HUES64 (cell line): ENCODE measurements at regions not wholly inside any gene's neighbourhood (a gene's known extent, or its start where the extent isn't known, plus 50 kb on each side); places are given as distances from the start of the nearest gene placed in this dataset.

Experiments used
- H3K27ac ChIP-seq: 2 replicates; pipeline ENCODE4 v1.7.0; 2013; ENCODE audit warnings: low read depth, low read length, inconsistent platforms
- H3K27me3 ChIP-seq: 2 replicates; pipeline ENCODE4 v1.6.1; 2013; ENCODE audit warnings: mild to moderate bottlenecking, low read length; ENCODE audit not compliant: insufficient read depth
- H3K36me3 ChIP-seq: 2 replicates; pipeline ENCODE4 v1.6.1; 2013; ENCODE audit warnings: mild to moderate bottlenecking, low read length; ENCODE audit not compliant: insufficient read depth
- H3K4me1 ChIP-seq: 2 replicates; pipeline ENCODE4 v1.6.1; 2013; ENCODE audit warnings: mild to moderate bottlenecking, low read length, moderate library complexity; ENCODE audit not compliant: insufficient read depth
- H3K4me3 ChIP-seq: 2 replicates; pipeline ENCODE4 v1.5.1; 2013; ENCODE audit warnings: mild to moderate bottlenecking, low read length, moderate library complexity
- H3K9ac ChIP-seq: 2 replicates; pipeline ENCODE4 v1.6.1; 2013; ENCODE audit warnings: mild to moderate bottlenecking, low read depth, low read length
- H3K9me3 ChIP-seq: 2 replicates; pipeline ENCODE4 v1.6.1; 2013; ENCODE audit warnings: low read depth, low read length; ENCODE audit not compliant: insufficient read depth
- WGBS: fragments of 150-250, 120-280 bp; methylation state at CpG from one replicate; pipeline ENCODE4 v1.1.7; 2013; ENCODE audit warnings: missing lambda C conversion rate; 5-methylcytosine and 5-hydroxymethylcytosine counted together

GRCh38 chr5:44900273-44900954 is 91.7 kb downstream of the MRPS30 start:
- Histone ChIP-seq H3K27me3 (no peaks in the 10 kb centered on the region), H3K27ac (no peak overlapping the region), H3K9me3 (no peaks in the 10 kb centered on the region), H3K4me1 (no peaks in the 10 kb centered on the region), H3K36me3 (no peaks in the 10 kb centered on the region), H3K9ac (no peak overlapping the region), H3K4me3 (no peak overlapping the region)

GRCh38 chr5:44907396-44907795 is 98.6 kb downstream of the MRPS30 start:
- WGBS, result 86% methylated on average over 4 of the region's 5 CpGs
- H3K27me3 ChIP-seq, result no peaks in the 10 kb centered on the region
- no peak overlapping the region for H3K9ac ChIP-seq
- no peak overlapping the region for H3K27ac ChIP-seq
- 0 out of 2 replicates have a peak, but pooled peaks cover under 1% of the 10 kb centered on the region for H3K9me3 ChIP-seq
- no peak overlapping the region for H3K4me3 ChIP-seq
- peaks cover 7% of the 10 kb centered on the region for H3K4me1 ChIP-seq
- no peaks in the 10 kb centered on the region for H3K36me3 ChIP-seq

GRCh38 chr5:44909004-44909403 is 100.3 kb downstream of the MRPS30 start:
- H3K4me1 ChIP-seq, result peaks cover 7% of the 10 kb centered on the region
- H3K9ac ChIP-seq, result no peak overlapping the region
- H3K4me3 ChIP-seq, result no peak overlapping the region
- 0 out of 2 replicates have a peak, but pooled peaks cover 4% of the 10 kb centered on the region for H3K9me3 ChIP-seq
- no peak overlapping the region for H3K27ac ChIP-seq
- H3K27me3 ChIP-seq, result no peaks in the 10 kb centered on the region
- no CpG with 5 or more reads among the region's 1 CpG for WGBS
- H3K36me3 ChIP-seq, result no peaks in the 10 kb centered on the region

- Histone ChIP-seq H3K4me3 (no peak overlapping the region), H3K9ac (no peak overlapping the region), H3K4me1 (peaks cover 13% of the 10 kb centered on the region), H3K9me3 (0 out of 2 replicates have a peak, but pooled peaks cover 4% of the 10 kb centered on the region), H3K36me3 (no peaks in the 10 kb centered on the region), H3K27ac (peak overlapping the region; percentile 38; the same call in 1 of the 2 replicates), H3K27me3 (no peaks in the 10 kb centered on the region)
- WGBS, result 37% methylated on average over 1 of the region's 1 CpG
These were observed 102.8 kb downstream of the MRPS30 start for GRCh38 chr5:44911501-44911900.

- 97% methylated on average over 2 of the region's 2 CpGs for WGBS
- H3K36me3 ChIP-seq, result no peaks in the 10 kb centered on the region
- no peak overlapping the region for H3K9ac ChIP-seq
- H3K4me3 ChIP-seq, result no peak overlapping the region
- peaks cover 13% of the 10 kb centered on the region for H3K4me1 ChIP-seq
- H3K27ac ChIP-seq, result no peak overlapping the region
- H3K27me3 ChIP-seq, result no peaks in the 10 kb centered on the region
- H3K9me3 ChIP-seq, result 0 out of 2 replicates have a peak, but pooled peaks cover 4% of the 10 kb centered on the region
These were observed 105.5 kb downstream of the MRPS30 start for GRCh38 chr5:44914221-44914620.

GRCh38 chr5:44919560-44919959 is 110.8 kb downstream of the MRPS30 start:
- 91% methylated on average over 1 of the region's 1 CpG for WGBS
- Histone ChIP-seq H3K36me3 (no peaks in the 10 kb centered on the region), H3K27ac (no peak overlapping the region)

GRCh38 chr5:44927115-44927733 is 118.5 kb downstream of the MRPS30 start:
- Histone ChIP-seq H3K9me3 (no peaks in the 10 kb centered on the region), H3K4me1 (peaks cover 6% of the 10 kb centered on the region; the same call in 1 of the 2 replicates), H3K27me3 (no peaks in the 10 kb centered on the region), H3K9ac (no peak overlapping the region), H3K36me3 (no peaks in the 10 kb centered on the region), H3K4me3 (no peak overlapping the region), H3K27ac (no peak overlapping the region)
- WGBS, result 97% methylated on average over 3 of the region's 3 CpGs

More at GRCh38 chr5:44919560-44919959, 110.8 kb downstream of the MRPS30 start:
- no peaks in the 10 kb centered on the region for H3K9me3 ChIP-seq
- H3K4me1 ChIP-seq, result 0 out of 2 replicates have a peak, but pooled peaks cover 6% of the 10 kb centered on the region
- H3K4me3 ChIP-seq, result no peak overlapping the region
- H3K9ac ChIP-seq, result no peak overlapping the region
- H3K27me3 ChIP-seq, result no peaks in the 10 kb centered on the region

GRCh38 chr5:44932922-44933585 is 124.3 kb downstream of the MRPS30 start:
- WGBS, result 87% methylated on average over 1 of the region's 3 CpGs

GRCh38 chr5:44933686-44934085 is 124.9 kb downstream of the MRPS30 start:
- H3K27me3 ChIP-seq, result no peaks in the 10 kb centered on the region
- no peaks in the 10 kb centered on the region for H3K36me3 ChIP-seq
- H3K9ac ChIP-seq, result no peak overlapping the region
- H3K9me3 ChIP-seq, result no peaks in the 10 kb centered on the region
- WGBS, result no CpG with 5 or more reads among the region's 3 CpGs
- no peak overlapping the region for H3K4me3 ChIP-seq
- no peak overlapping the region for H3K27ac ChIP-seq
- no peaks in the 10 kb centered on the region for H3K4me1 ChIP-seq

More at GRCh38 chr5:44932922-44933585, 124.3 kb downstream of the MRPS30 start:
- Histone ChIP-seq H3K4me1 (no peaks in the 10 kb centered on the region), H3K9ac (no peak overlapping the region), H3K27ac (no peak overlapping the region), H3K9me3 (no peaks in the 10 kb centered on the region), H3K4me3 (no peak overlapping the region), H3K36me3 (no peaks in the 10 kb centered on the region), H3K27me3 (no peaks in the 10 kb centered on the region)

GRCh38 chr5:44935262-44935661 is 126.5 kb downstream of the MRPS30 start:
- Histone ChIP-seq H3K4me3 (no peak overlapping the region), H3K9me3 (no peaks in the 10 kb centered on the region), H3K4me1 (no peaks in the 10 kb centered on the region), H3K9ac (no peak overlapping the region), H3K27ac (no peak overlapping the region), H3K36me3 (no peaks in the 10 kb centered on the region), H3K27me3 (no peaks in the 10 kb centered on the region)
- 92% methylated on average over 1 of the region's 1 CpG for WGBS

- WGBS, result 97% methylated on average over 2 of the region's 2 CpGs
- H3K9ac ChIP-seq, result no peak overlapping the region
- no peaks in the 10 kb centered on the region for H3K27me3 ChIP-seq
- H3K4me3 ChIP-seq, result no peak overlapping the region
- H3K27ac ChIP-seq, result no peak overlapping the region
- H3K9me3 ChIP-seq, result no peaks in the 10 kb centered on the region
- H3K4me1 ChIP-seq, result no peaks in the 10 kb centered on the region; the same call in 1 of the 2 replicates
- no peaks in the 10 kb centered on the region for H3K36me3 ChIP-seq
These were observed 127.1 kb downstream of the MRPS30 start for GRCh38 chr5:44935871-44936270.
